Activated CD4-positive, alpha-beta memory T cell treated with anti-CD3 and anti-CD28 coated beads for 36 hours (primary cell): ENCODE measurements at regions not wholly inside any gene's neighbourhood (a gene's known extent, or its start where the extent isn't known, plus 50 kb on each side); places are given as distances from the start of the nearest gene placed in this dataset.
A peak's percentile ranks its signal among the peaks of the same experiment; 100 is the strongest.

Experiments
- CTCF ChIA-PET: fragments of 350-600 bp; sonication (Branson Sonifier 250); formaldehyde crosslinking; loops from one replicate; lab custom pipeline; 2021; ENCODE audit warnings: antibody characterized with exemption, inconsistent platforms; lab: Charles Lee
- POLR2A ChIA-PET: fragments of 350-600 bp; sonication (Branson Sonifier 250); formaldehyde crosslinking; loops from one replicate; lab custom pipeline; 2021; ENCODE audit warnings: antibody characterized with exemption; lab: Charles Lee
- DNase-seq: peaks from one replicate; pipeline ENCODE4 v3.0.0-alpha.2; 2020
- H3K27ac Mint-ChIP-seq: one replicate; pipeline ENCODE4 v1.8.0; 2021; ENCODE audit warnings: mixed read lengths
- H3K27me3 Mint-ChIP-seq: one replicate; pipeline ENCODE4 v1.8.0; 2021; ENCODE audit warnings: mixed read lengths
- H3K36me3 Mint-ChIP-seq: one replicate; pipeline ENCODE4 v1.8.0; 2021; ENCODE audit warnings: mixed read lengths
- H3K4me1 Mint-ChIP-seq: one replicate; pipeline ENCODE4 v1.8.0; 2021; ENCODE audit warnings: low read depth, mixed read lengths
- H3K4me3 Mint-ChIP-seq: one replicate; pipeline ENCODE4 v1.8.0; 2021; ENCODE audit warnings: mild to moderate bottlenecking, mixed read lengths
- H3K9me3 Mint-ChIP-seq: one replicate; pipeline ENCODE4 v1.8.0; 2021; ENCODE audit warnings: mixed read lengths
- intact Hi-C: fragments of 100-400 bp; cut with micrococcal nuclease; formaldehyde crosslinking; loops from one replicate; pipeline ENCODE4 v1.15.1; 2023

- POLR2A ChIA-PET: no interaction called here
These were observed 411.7 kb downstream of the DSEL start for GRCh38 chr18:67104700-67105284.

GRCh38 chr18:67094123-67094522 is 422.4 kb downstream of the DSEL start:
- Mint-ChIP-seq H3K36me3 (no peaks in the 10 kb centered on the region), H3K27ac (no peak overlapping the region), H3K9me3 (no peaks in the 10 kb centered on the region), H3K4me3 (no peak overlapping the region), H3K4me1 (no peaks in the 10 kb centered on the region), H3K27me3 (peaks cover 2% of the 10 kb centered on the region)
- ChIA-PET POLR2A (no interaction called here), CTCF (no interaction called here)
- DNase-seq: no peak
- intact Hi-C loops: no loop called here

More at GRCh38 chr18:67104700-67105284, 411.7 kb downstream of the DSEL start:
- intact Hi-C loops: loop anchor here (1.0 kb wide), 1 partner anchor 96 kb away; no protein-coding TSS in a partner anchor
- Mint-ChIP-seq H3K4me1 (no peaks in the 10 kb centered on the region), H3K4me3 (no peak overlapping the region), H3K36me3 (no peaks in the 10 kb centered on the region), H3K27me3 (no peaks in the 10 kb centered on the region), H3K9me3 (no peaks in the 10 kb centered on the region), H3K27ac (no peak overlapping the region)
- CTCF ChIA-PET: interaction anchor here (0.8 to 3.9 kb wide), 10 partner anchors 10 to 115 kb away, joined by 3 to 30 read pairs (median 4); no protein-coding TSS in a partner anchor
- DNase-seq: peak; percentile 58

GRCh38 chr18:67092141-67092540 is 424.4 kb downstream of the DSEL start:
- no peaks in the 10 kb centered on the region for H3K4me1 Mint-ChIP-seq
- DNase-seq: no peak
- H3K27me3 Mint-ChIP-seq: peaks cover 2% of the 10 kb centered on the region
- ChIA-PET CTCF (no interaction called here), POLR2A (no interaction called here)
- no peak overlapping the region for H3K4me3 Mint-ChIP-seq
- H3K27ac Mint-ChIP-seq: no peak overlapping the region
- H3K9me3 Mint-ChIP-seq: no peaks in the 10 kb centered on the region
- no peaks in the 10 kb centered on the region for H3K36me3 Mint-ChIP-seq
- intact Hi-C loops: no loop called here

- ChIA-PET POLR2A (no interaction called here), CTCF (no interaction called here)
- Mint-ChIP-seq H3K36me3 (no peaks in the 10 kb centered on the region), H3K9me3 (no peaks in the 10 kb centered on the region), H3K4me1 (no peaks in the 10 kb centered on the region), H3K27ac (no peak overlapping the region), H3K27me3 (no peaks in the 10 kb centered on the region), H3K4me3 (no peak overlapping the region)
- no peak for DNase-seq
- intact Hi-C loops: no loop called here
These were observed 434.9 kb downstream of the DSEL start for GRCh38 chr18:67081482-67082211.

- Mint-ChIP-seq H3K27ac (no peak overlapping the region), H3K27me3 (no peaks in the 10 kb centered on the region), H3K9me3 (no peaks in the 10 kb centered on the region), H3K4me1 (no peaks in the 10 kb centered on the region), H3K36me3 (no peaks in the 10 kb centered on the region), H3K4me3 (no peak overlapping the region)
- intact Hi-C loops: no loop called here
- no peak for DNase-seq
- ChIA-PET POLR2A (no interaction called here), CTCF (no interaction called here)
These were observed 435.9 kb downstream of the DSEL start for GRCh38 chr18:67080601-67081000.

GRCh38 chr18:67074309-67074708 is 442.2 kb downstream of the DSEL start:
- H3K9me3 Mint-ChIP-seq: no peaks in the 10 kb centered on the region
- ChIA-PET CTCF (no interaction called here), POLR2A (no interaction called here)
- intact Hi-C loops: no loop called here
- H3K27me3 Mint-ChIP-seq: no peaks in the 10 kb centered on the region
- DNase-seq: no peak
- H3K27ac Mint-ChIP-seq: no peak overlapping the region
- H3K4me1 Mint-ChIP-seq: no peaks in the 10 kb centered on the region
- no peak overlapping the region for H3K4me3 Mint-ChIP-seq
- H3K36me3 Mint-ChIP-seq: no peaks in the 10 kb centered on the region

GRCh38 chr18:67072791-67073190 is 443.7 kb downstream of the DSEL start:
- Mint-ChIP-seq H3K9me3 (no peaks in the 10 kb centered on the region), H3K27ac (no peak overlapping the region), H3K4me1 (no peaks in the 10 kb centered on the region), H3K4me3 (no peak overlapping the region), H3K36me3 (no peaks in the 10 kb centered on the region), H3K27me3 (no peaks in the 10 kb centered on the region)
- intact Hi-C loops: no loop called here
- POLR2A ChIA-PET: no interaction called here
- no peak for DNase-seq
- CTCF ChIA-PET: no interaction called here

- intact Hi-C loops: no loop called here
- no peaks in the 10 kb centered on the region for H3K9me3 Mint-ChIP-seq
- no peak overlapping the region for H3K27ac Mint-ChIP-seq
- no peak for DNase-seq
- H3K4me3 Mint-ChIP-seq: no peak overlapping the region
- ChIA-PET CTCF (no interaction called here), POLR2A (no interaction called here)
- no peaks in the 10 kb centered on the region for H3K27me3 Mint-ChIP-seq
- H3K36me3 Mint-ChIP-seq: no peaks in the 10 kb centered on the region
- H3K4me1 Mint-ChIP-seq: no peaks in the 10 kb centered on the region
These were observed 447.9 kb downstream of the DSEL start for GRCh38 chr18:67068608-67069007.

- H3K9me3 Mint-ChIP-seq: no peaks in the 10 kb centered on the region
- no peaks in the 10 kb centered on the region for H3K4me1 Mint-ChIP-seq
- ChIA-PET POLR2A (no interaction called here), CTCF (no interaction called here)
- H3K4me3 Mint-ChIP-seq: no peak overlapping the region
- no peaks in the 10 kb centered on the region for H3K27me3 Mint-ChIP-seq
- intact Hi-C loops: no loop called here
- DNase-seq: no peak
- H3K27ac Mint-ChIP-seq: no peak overlapping the region
- no peaks in the 10 kb centered on the region for H3K36me3 Mint-ChIP-seq
These were observed 443.4 kb upstream of the CDH19 start for GRCh38 chr18:67047334-67047733.

- no peaks in the 10 kb centered on the region for H3K9me3 Mint-ChIP-seq
- no peaks in the 10 kb centered on the region for H3K4me1 Mint-ChIP-seq
These were observed 439.4 kb upstream of the CDH19 start for GRCh38 chr18:67043276-67043675.

GRCh38 chr18:67041334-67041733 is 437.4 kb upstream of the CDH19 start:
- no peak for DNase-seq
- intact Hi-C loops: no loop called here
- CTCF ChIA-PET: no interaction called here
- Mint-ChIP-seq H3K9me3 (no peaks in the 10 kb centered on the region), H3K27me3 (no peaks in the 10 kb centered on the region), H3K27ac (no peak overlapping the region), H3K4me3 (no peak overlapping the region), H3K36me3 (no peaks in the 10 kb centered on the region), H3K4me1 (no peaks in the 10 kb centered on the region)
- POLR2A ChIA-PET: no interaction called here

More at GRCh38 chr18:67043276-67043675, 439.4 kb upstream of the CDH19 start:
- DNase-seq: no peak
- Mint-ChIP-seq H3K27ac (no peak overlapping the region), H3K4me3 (no peak overlapping the region), H3K27me3 (no peaks in the 10 kb centered on the region), H3K36me3 (no peaks in the 10 kb centered on the region)
- CTCF ChIA-PET: no interaction called here
- intact Hi-C loops: no loop called here
- POLR2A ChIA-PET: no interaction called here

- Mint-ChIP-seq H3K27ac (no peak overlapping the region), H3K27me3 (no peaks in the 10 kb centered on the region), H3K4me3 (no peak overlapping the region), H3K9me3 (no peaks in the 10 kb centered on the region), H3K4me1 (no peaks in the 10 kb centered on the region), H3K36me3 (no peaks in the 10 kb centered on the region)
- ChIA-PET CTCF (no interaction called here), POLR2A (no interaction called here)
- intact Hi-C loops: no loop called here
- no peak for DNase-seq
These were observed 431.1 kb upstream of the CDH19 start for GRCh38 chr18:67035026-67035425.

GRCh38 chr18:67023059-67023458 is 419.2 kb upstream of the CDH19 start:
- no peak for DNase-seq
- intact Hi-C loops: no loop called here
- Mint-ChIP-seq H3K36me3 (no peaks in the 10 kb centered on the region), H3K9me3 (no peaks in the 10 kb centered on the region), H3K27ac (no peak overlapping the region), H3K27me3 (no peaks in the 10 kb centered on the region), H3K4me1 (no peaks in the 10 kb centered on the region), H3K4me3 (no peak overlapping the region)
- ChIA-PET POLR2A (no interaction called here), CTCF (no interaction called here)
